Activated CD8-positive, alpha-beta memory T cell treated with anti-CD3 and anti-CD28 coated beads, Interleukin-2, amount 10 ng/mL, durations not matched to agents 7 days and 5 days (primary cell): ENCODE measurements at regions not wholly inside any gene's neighbourhood (a gene's known extent, or its start where the extent isn't known, plus 50 kb on each side); places are given as distances from the start of the nearest gene placed in this dataset.

ENCODE experiments used
- ATAC-seq: fragments of 150-1000 bp; cut with Tn5 transposase; one replicate; pipeline ENCODE4 v1.10.0; 2021; ENCODE audit warnings: moderate library complexity
- CTCF ChIA-PET: fragments of 350-600 bp; sonication (Branson Sonifier 250); formaldehyde crosslinking; loops from one replicate; lab custom pipeline; 2021; ENCODE audit warnings: antibody characterized with exemption; lab: Charles Lee
- DNase-seq: peaks from one replicate; pipeline ENCODE4 v3.0.0-alpha.2; 2020
- H3K27ac Mint-ChIP-seq: one replicate; pipeline ENCODE4 v1.8.0; 2021; ENCODE audit warnings: mild to moderate bottlenecking, mixed read lengths
- H3K27me3 Mint-ChIP-seq: one replicate; pipeline ENCODE4 v1.8.0; 2021; ENCODE audit warnings: mixed read lengths
- H3K36me3 Mint-ChIP-seq: one replicate; pipeline ENCODE4 v1.8.0; 2021; ENCODE audit warnings: mild to moderate bottlenecking, mixed read lengths
- H3K4me1 Mint-ChIP-seq: one replicate; pipeline ENCODE4 v1.8.0; 2021; ENCODE audit warnings: mixed read lengths
- H3K4me3 Mint-ChIP-seq: one replicate; pipeline ENCODE4 v1.8.0; 2021; ENCODE audit warnings: mild to moderate bottlenecking, moderate library complexity, mixed read lengths
- H3K9me3 Mint-ChIP-seq: one replicate; pipeline ENCODE4 v1.8.0; 2022; ENCODE audit warnings: low read depth, mixed read lengths

DNA sequence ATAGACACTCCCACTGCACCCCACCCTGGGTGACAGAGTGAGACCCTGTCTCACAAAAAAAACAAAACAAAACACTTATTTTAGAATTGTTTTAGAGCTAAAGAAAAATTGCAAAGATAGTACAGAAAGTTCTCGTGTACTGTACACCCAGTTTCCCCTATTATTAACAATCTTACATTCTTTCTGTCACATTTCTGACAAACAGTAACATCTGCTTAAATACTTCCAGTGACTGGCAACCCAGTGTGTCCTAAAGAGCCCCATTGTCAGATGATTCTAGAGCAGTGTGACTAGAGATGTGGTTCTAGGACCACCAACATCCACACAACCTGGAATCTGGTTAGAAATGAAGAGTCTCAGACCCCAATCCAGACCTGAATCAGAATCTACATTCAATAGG lies 90.5 kb downstream of the LEPR start:
- ATAC-seq (no peak), DNase-seq (no peak)
- no peaks in the 10 kb centered on the region for H3K4me1 Mint-ChIP-seq
- no peak overlapping the region for H3K4me3 Mint-ChIP-seq
- no peaks in the 10 kb centered on the region for H3K27me3 Mint-ChIP-seq
- H3K36me3 Mint-ChIP-seq, result peaks cover 2% of the 10 kb centered on the region
- CTCF ChIA-PET, result no interaction called here
- H3K27ac Mint-ChIP-seq, result no peak overlapping the region
- H3K9me3 Mint-ChIP-seq, result peaks cover 2% of the 10 kb centered on the region

- CTCF ChIA-PET, result no interaction called here
Measured at GRCh38 chr1:65512383-65512782, 91.9 kb downstream of the LEPR start.

GRCh38 chr1:65512967-65513780 lies 92.7 kb downstream of the LEPR start:
- H3K27me3 Mint-ChIP-seq, result no peaks in the 10 kb centered on the region
- H3K4me3 Mint-ChIP-seq, result no peak overlapping the region
- no peak for ATAC-seq
- peaks cover 2% of the 10 kb centered on the region for H3K36me3 Mint-ChIP-seq
- no peak overlapping the region for H3K27ac Mint-ChIP-seq
- H3K4me1 Mint-ChIP-seq, result no peaks in the 10 kb centered on the region
- DNase-seq, result no peak
- H3K9me3 Mint-ChIP-seq, result no peaks in the 10 kb centered on the region
- CTCF ChIA-PET, result no interaction called here

More at GRCh38 chr1:65512383-65512782, 91.9 kb downstream of the LEPR start:
- Mint-ChIP-seq H3K27me3 (no peaks in the 10 kb centered on the region), H3K4me3 (no peak overlapping the region), H3K4me1 (no peaks in the 10 kb centered on the region), H3K36me3 (peaks cover 2% of the 10 kb centered on the region), H3K27ac (no peak overlapping the region), H3K9me3 (no peaks in the 10 kb centered on the region)
- ATAC-seq (no peak), DNase-seq (no peak)

DNA sequence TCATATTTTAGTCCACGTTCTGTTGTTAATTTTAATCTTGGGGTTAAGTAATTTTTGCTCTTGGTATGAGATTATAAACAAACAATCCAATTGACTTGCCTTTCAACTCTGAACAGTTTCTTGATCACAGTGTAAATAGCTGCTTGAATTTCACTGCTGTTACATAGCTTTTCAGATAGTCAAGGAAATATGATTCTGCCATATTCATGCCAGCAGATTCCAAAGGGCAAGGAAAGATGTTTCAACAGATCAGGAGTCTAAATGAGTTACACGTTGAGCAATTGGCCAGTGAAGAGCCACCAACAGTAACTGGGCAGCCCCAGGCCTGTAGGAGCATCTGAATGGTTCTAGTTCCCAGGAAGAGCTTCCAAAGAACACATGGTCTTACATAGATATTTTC lies 93.6 kb downstream of the LEPR start:
- Mint-ChIP-seq H3K9me3 (no peaks in the 10 kb centered on the region), H3K4me1 (no peaks in the 10 kb centered on the region), H3K27me3 (no peaks in the 10 kb centered on the region), H3K27ac (no peak overlapping the region), H3K4me3 (no peak overlapping the region), H3K36me3 (peaks cover 2% of the 10 kb centered on the region)
- ATAC-seq (no peak), DNase-seq (no peak)
- CTCF ChIA-PET, result no interaction called here

- H3K4me1 Mint-ChIP-seq, result peaks cover 3% of the 10 kb centered on the region
- no peak overlapping the region for H3K27ac Mint-ChIP-seq
- H3K36me3 Mint-ChIP-seq, result peaks cover 6% of the 10 kb centered on the region
- no peaks in the 10 kb centered on the region for H3K9me3 Mint-ChIP-seq
- DNase-seq (no peak), ATAC-seq (no peak)
- peaks cover 41% of the 10 kb centered on the region for H3K27me3 Mint-ChIP-seq
- CTCF ChIA-PET, result no interaction called here
- H3K4me3 Mint-ChIP-seq, result peak overlapping the region; percentile 50
Measured at GRCh38 chr1:65524931-65525265, 104.4 kb downstream of the LEPR start.

DNA sequence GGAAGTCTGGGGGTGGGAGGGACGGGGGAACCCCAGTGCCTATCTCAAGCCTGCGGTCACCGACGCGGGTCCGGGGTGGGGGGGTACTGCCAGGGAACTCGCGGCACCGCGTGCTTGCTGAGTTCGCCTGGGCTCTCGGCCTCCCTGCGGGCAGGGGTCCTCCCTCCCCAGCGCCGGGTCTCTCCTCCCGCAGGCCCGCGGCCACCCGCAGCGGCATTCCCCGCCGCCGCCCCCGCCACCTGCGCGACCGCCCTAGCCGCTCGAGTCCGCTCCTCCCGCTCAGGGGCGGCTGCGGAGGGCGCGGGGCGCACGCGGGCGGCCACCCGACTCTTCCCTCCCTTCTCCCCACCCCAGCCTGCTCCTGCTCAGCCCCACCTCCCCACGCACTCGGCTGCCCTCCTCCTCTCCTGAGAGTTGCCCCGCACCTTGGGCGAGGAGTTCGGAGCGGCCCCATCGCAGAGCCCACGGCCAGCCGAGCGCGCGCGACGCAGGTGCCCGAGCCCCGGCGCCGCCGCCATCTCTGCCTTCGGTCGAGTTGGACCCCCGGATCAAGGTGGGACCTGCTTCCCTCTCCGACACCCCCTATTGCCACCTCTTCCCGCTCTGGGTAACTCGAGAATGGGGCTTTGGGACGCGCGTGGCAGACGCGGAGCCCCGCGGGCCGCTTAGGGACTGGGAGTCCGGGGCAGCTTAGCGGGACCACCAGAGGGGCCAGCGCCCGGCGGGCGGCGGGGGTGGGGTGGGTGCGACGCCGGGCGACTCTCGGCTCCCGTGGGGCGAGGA lies 105.0 kb downstream of the LEPR start:
- H3K4me3 Mint-ChIP-seq, result peak overlapping the region; percentile 50
- peaks cover 6% of the 10 kb centered on the region for H3K36me3 Mint-ChIP-seq
- DNase-seq, result no peak
- CTCF ChIA-PET, result no interaction called here
- ATAC-seq, result no peak
- H3K27me3 Mint-ChIP-seq, result peaks cover 41% of the 10 kb centered on the region
- no peak overlapping the region for H3K27ac Mint-ChIP-seq
- peaks cover 3% of the 10 kb centered on the region for H3K4me1 Mint-ChIP-seq
- H3K9me3 Mint-ChIP-seq, result no peaks in the 10 kb centered on the region

DNA sequence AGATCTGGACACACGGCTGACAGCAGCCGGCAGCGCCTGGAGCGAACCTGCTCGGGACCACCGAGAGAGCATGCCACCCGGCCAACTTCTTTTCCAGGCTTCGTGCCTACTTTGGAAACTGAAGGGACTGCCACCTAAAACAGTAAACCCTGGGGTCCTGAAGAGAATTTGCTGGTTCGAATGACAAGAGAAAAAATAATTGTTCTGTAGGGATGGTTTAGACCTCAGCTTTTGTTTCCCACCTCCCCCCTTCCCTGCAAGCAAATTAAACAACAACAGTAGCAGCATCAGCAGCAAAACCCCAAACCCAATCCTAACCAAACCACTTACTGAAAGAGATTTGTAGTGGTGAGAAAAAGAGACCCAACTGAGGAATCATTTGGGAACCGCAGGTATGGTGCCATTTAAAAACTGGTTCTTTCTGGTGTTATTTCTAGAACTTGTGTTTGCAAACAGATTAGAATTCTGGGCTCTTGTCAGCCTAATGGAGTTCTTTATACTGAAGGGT lies 105.6 kb downstream of the LEPR start:
- CTCF ChIA-PET, result no interaction called here
- Mint-ChIP-seq H3K4me3 (no peak overlapping the region), H3K36me3 (peaks cover 6% of the 10 kb centered on the region), H3K27me3 (peaks cover 41% of the 10 kb centered on the region), H3K27ac (no peak overlapping the region), H3K4me1 (peaks cover 3% of the 10 kb centered on the region), H3K9me3 (no peaks in the 10 kb centered on the region)
- ATAC-seq (no peak), DNase-seq (no peak)

DNA sequence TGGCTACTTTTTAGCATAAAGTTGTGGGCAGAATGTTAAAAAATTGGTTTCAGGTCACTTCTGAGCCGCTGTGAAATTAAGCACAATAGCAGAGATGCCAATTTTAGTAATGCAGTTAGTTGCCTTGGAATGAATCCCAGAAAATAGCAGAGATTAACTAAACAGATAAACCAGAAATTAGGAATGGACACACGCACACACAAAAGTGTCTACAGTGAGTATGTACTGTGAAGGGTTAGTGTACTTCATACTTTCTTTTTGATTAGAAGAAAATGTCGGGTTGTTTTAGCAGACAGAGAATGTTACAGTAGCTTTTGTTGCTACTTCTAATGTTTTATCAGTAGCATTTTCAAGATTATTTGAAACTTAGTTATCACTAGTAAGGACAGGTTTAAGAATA lies 106.7 kb downstream of the LEPR start:
- Mint-ChIP-seq H3K27me3 (peaks cover 41% of the 10 kb centered on the region), H3K36me3 (peaks cover 6% of the 10 kb centered on the region), H3K4me3 (no peak overlapping the region), H3K4me1 (peaks cover 3% of the 10 kb centered on the region), H3K9me3 (no peaks in the 10 kb centered on the region), H3K27ac (no peak overlapping the region)
- DNase-seq (no peak), ATAC-seq (no peak)
- CTCF ChIA-PET, result no interaction called here

GRCh38 chr1:65527707-65528503 lies 107.4 kb downstream of the LEPR start:
- CTCF ChIA-PET, result no interaction called here
- ATAC-seq, result no peak
- H3K27me3 Mint-ChIP-seq, result peaks cover 43% of the 10 kb centered on the region
- H3K4me1 Mint-ChIP-seq, result peaks cover 3% of the 10 kb centered on the region
- no peaks in the 10 kb centered on the region for H3K9me3 Mint-ChIP-seq
- H3K4me3 Mint-ChIP-seq, result no peak overlapping the region
- no peak for DNase-seq
- no peak overlapping the region for H3K27ac Mint-ChIP-seq
- peaks cover 6% of the 10 kb centered on the region for H3K36me3 Mint-ChIP-seq

GRCh38 chr1:65531972-65532570 lies 111.6 kb downstream of the LEPR start:
- Mint-ChIP-seq H3K27me3 (peaks cover 16% of the 10 kb centered on the region), H3K36me3 (no peaks in the 10 kb centered on the region), H3K27ac (no peak overlapping the region), H3K9me3 (no peaks in the 10 kb centered on the region), H3K4me3 (no peak overlapping the region), H3K4me1 (no peaks in the 10 kb centered on the region)
- CTCF ChIA-PET, result no interaction called here
- DNase-seq, result no peak
- no peak for ATAC-seq

DNA sequence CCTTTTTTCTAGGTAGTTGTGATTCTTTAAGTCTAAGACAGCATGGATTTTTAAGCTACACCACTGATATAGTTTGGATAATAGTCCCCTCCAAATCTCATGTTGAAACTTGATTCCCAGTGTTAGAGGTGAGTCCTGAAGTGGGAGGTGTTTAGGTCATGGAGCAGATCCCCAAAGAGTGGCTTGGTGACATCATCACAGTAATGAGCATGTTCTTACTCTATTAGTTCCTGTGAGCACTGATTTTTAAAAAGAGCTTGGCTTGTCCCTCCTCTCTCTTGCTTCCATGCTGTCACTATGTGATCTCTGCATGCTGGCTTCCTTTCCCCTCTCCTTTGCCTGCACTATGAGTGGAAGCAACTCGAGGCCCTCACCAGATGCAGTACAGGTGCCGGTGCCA lies 115.5 kb downstream of the LEPR start:
- Mint-ChIP-seq H3K27me3 (peaks cover 4% of the 10 kb centered on the region), H3K4me1 (no peaks in the 10 kb centered on the region), H3K9me3 (no peaks in the 10 kb centered on the region), H3K36me3 (no peaks in the 10 kb centered on the region), H3K4me3 (no peak overlapping the region), H3K27ac (no peak overlapping the region)
- DNase-seq, result no peak
- CTCF ChIA-PET, result no interaction called here
- no peak for ATAC-seq

- Mint-ChIP-seq H3K9me3 (no peaks in the 10 kb centered on the region), H3K36me3 (no peaks in the 10 kb centered on the region), H3K4me3 (no peak overlapping the region), H3K4me1 (no peaks in the 10 kb centered on the region), H3K27ac (no peak overlapping the region), H3K27me3 (peaks cover 2% of the 10 kb centered on the region)
- DNase-seq, result no peak
- CTCF ChIA-PET, result no interaction called here
- no peak for ATAC-seq
Measured at GRCh38 chr1:65538086-65538485, 117.6 kb downstream of the LEPR start.

- no peaks in the 10 kb centered on the region for H3K36me3 Mint-ChIP-seq
- ATAC-seq (no peak), DNase-seq (no peak)
- no peaks in the 10 kb centered on the region for H3K4me1 Mint-ChIP-seq
- peaks cover 2% of the 10 kb centered on the region for H3K27me3 Mint-ChIP-seq
- H3K4me3 Mint-ChIP-seq, result no peak overlapping the region
- H3K9me3 Mint-ChIP-seq, result no peaks in the 10 kb centered on the region
- no peak overlapping the region for H3K27ac Mint-ChIP-seq
- CTCF ChIA-PET, result no interaction called here
Measured at GRCh38 chr1:65538664-65539063, 118.2 kb downstream of the LEPR start.
